ENCODE measurements at regions not wholly inside any gene's neighbourhood (a gene's known extent, or its start where the extent isn't known, plus 50 kb on each side); places are given as distances from the start of the nearest gene placed in this dataset.

- ATAC-seq (no peak), DNase-seq (no peak)
- intact Hi-C loops (cut with DNase I): no loop called here
- no peaks in the 10 kb centered on the region for H3K36me3 ChIP-seq
- no peaks in the 10 kb centered on the region for H3K4me1 ChIP-seq
- no peak for TF ChIP-seq POLR2A (IDR thresholded peaks at IDR 0.05)
- no peak for TF ChIP-seq CTCF (IDR thresholded peaks at IDR 0.05)
- H3K27me3 ChIP-seq: no peaks in the 10 kb centered on the region
- WGBS, 4 donors: 54 to 59% (median 56%) methylated on average over 3 of the region's 3 CpGs
- H3K4me3 ChIP-seq: no peak overlapping the region
- H3K9me3 ChIP-seq: peaks cover 0 to 20% (median 5%) of the 10 kb centered on the region in 12 donors
- H3K27ac ChIP-seq: no peak overlapping the region
Observed at GRCh38 chr5:110853267-110853666, 114.5 kb downstream of the SLC25A46 start.

GRCh38 chr5:110854200-110854599, 115.4 kb downstream of the SLC25A46 start:
- no peaks in the 10 kb centered on the region for H3K36me3 ChIP-seq
- DNase-seq (no peak), ATAC-seq (no peak)
- TF ChIP-seq POLR2A (IDR thresholded peaks at IDR 0.05): no peak
- no peak for TF ChIP-seq CTCF (IDR thresholded peaks at IDR 0.05)
- H3K4me3 ChIP-seq: no peak overlapping the region
- intact Hi-C loops (cut with DNase I): no loop called here
- no peaks in the 10 kb centered on the region for H3K4me1 ChIP-seq
- H3K27ac ChIP-seq: no peak overlapping the region
- H3K9me3 ChIP-seq: peaks cover 0 to 11% (median 0%) of the 10 kb centered on the region in 12 donors
- H3K27me3 ChIP-seq: no peaks in the 10 kb centered on the region
- 33 to 52% (median 44%) methylated on average over 1 of the region's 1 CpG for WGBS, 4 donors

- H3K4me1 ChIP-seq: no peaks in the 10 kb centered on the region
- intact Hi-C loops (cut with DNase I): no loop called here
- H3K9me3 ChIP-seq: no peaks in the 10 kb centered on the region
- H3K27ac ChIP-seq: no peak overlapping the region
- DNase-seq (no peak), ATAC-seq (no peak)
- no peaks in the 10 kb centered on the region for H3K27me3 ChIP-seq
- no peaks in the 10 kb centered on the region for H3K36me3 ChIP-seq
- no peak for TF ChIP-seq CTCF (IDR thresholded peaks at IDR 0.05)
- TF ChIP-seq POLR2A (IDR thresholded peaks at IDR 0.05): no peak
- 60 to 82% (median 74%) methylated on average over 1 of the region's 1 CpG for WGBS, 4 donors
- H3K4me3 ChIP-seq: no peak overlapping the region
Observed at GRCh38 chr5:110855961-110856360, 117.2 kb downstream of the SLC25A46 start.

- Histone ChIP-seq H3K27ac (no peak overlapping the region), H3K4me3 (no peak overlapping the region), H3K36me3 (no peaks in the 10 kb centered on the region), H3K9me3 (no peaks in the 10 kb centered on the region), H3K4me1 (no peaks in the 10 kb centered on the region), H3K27me3 (no peaks in the 10 kb centered on the region)
- peak in 7 of 12 donors; percentile 13 to 50 (median 25) for TF ChIP-seq CTCF (IDR thresholded peaks at IDR 0.05)
- no peak for TF ChIP-seq POLR2A (IDR thresholded peaks at IDR 0.05)
- intact Hi-C loops (cut with DNase I): no loop called here
- no peak for ATAC-seq
- WGBS, 4 donors: 66 to 79% (median 73%) methylated on average over 4 of the region's 4 CpGs
- no peak for DNase-seq
Observed at GRCh38 chr5:110865400-110866094, 126.7 kb downstream of the SLC25A46 start.
